ENCODE measurements at regions not wholly inside any gene's neighbourhood (a gene's known extent, or its start where the extent isn't known, plus 50 kb on each side); places are given as distances from the start of the nearest gene placed in this dataset.
"Not testable (repeated sequence)": the region's sequence is repeated elsewhere in the genome, so short reads cannot be mapped to it uniquely, and the experiment has no call there.

DNA sequence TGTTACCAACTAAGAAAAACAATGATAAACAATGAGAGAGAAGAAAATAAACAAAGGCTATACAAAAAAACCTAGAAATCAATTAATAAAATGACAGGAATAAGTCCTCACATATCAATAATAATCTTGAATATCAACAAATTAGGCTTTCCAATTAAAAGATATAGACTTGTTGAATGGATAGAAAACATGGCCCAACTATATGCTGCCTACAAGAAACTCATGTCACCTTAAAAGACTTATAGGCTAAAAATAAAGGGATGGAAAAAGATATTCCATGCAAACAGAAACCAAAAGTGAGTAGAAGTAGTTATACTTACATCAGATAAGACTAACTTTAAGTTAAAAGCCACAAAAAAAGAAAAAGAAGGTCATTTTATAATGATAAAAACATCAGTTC lies 183.9 kb downstream of the MYRFL start:
- DNase-seq, result no peak

GRCh38 chr12:70011353-70011752 lies 186.3 kb downstream of the MYRFL start:
- no peak for DNase-seq

GRCh38 chr12:70013016-70013415 lies 188.0 kb downstream of the MYRFL start:
- not testable (repeated sequence) for DNase-seq

DNA sequence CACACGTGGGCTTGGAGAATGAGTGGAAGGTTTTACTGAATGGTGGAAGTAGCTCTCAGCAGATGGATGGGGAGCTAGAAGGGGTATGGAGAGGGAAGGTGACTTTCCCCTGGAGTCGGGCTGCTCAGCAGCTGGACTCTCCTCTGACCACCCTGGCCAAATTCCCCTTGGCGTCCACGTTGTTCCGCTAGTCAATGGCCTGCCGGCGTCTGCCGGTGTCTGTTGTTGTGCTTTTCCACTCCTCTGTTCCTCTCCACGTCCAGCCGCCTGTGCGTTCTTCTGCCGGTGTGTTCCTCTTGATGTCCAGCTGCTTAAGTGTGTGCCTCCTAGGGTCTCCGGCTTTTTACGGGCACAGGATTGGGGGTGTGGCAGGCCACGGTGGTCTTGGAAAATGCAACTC lies 203.5 kb downstream of the MYRFL start:
- no peak for DNase-seq

DNA sequence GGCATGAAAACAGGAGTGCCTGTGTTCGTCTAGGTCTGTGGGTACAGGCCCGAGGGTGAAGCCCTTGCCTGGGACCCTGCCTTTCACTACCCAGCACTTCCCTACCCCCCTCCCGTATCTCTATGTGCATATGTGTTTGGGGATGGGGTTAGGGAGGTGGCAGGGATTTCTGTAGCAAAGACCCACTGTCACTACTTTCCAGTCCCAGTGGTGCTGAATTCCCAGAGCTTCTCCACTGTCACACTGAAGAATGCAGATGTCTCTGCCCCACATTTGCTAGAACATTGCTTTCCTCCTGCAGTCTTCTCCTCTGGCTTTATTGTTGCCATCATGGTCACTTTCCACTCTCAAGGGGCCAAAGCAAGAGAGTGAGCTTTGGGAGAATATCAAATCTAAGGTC lies 203.9 kb downstream of the MYRFL start:
- DNase-seq, result no peak

DNA sequence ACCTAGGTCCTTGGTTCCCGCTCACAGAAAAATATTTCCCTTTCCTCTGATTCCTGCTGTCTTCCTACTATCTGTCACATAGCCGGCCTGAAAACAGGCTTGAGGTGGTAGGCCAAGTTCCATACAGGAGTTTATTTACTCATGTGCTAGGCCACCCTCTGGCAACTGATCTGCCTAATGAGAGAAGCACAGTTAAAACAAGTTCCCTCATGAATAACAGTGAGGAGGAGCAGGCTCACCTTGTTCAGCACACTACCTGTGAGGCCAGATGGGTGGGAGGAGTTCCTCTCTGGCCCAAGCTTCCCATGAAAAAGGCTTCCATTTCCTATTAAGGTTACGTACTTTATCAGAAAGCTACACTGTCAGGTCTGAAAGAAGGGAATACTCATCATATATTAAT lies 206.0 kb downstream of the MYRFL start:
- DNase-seq, result no peak

DNA sequence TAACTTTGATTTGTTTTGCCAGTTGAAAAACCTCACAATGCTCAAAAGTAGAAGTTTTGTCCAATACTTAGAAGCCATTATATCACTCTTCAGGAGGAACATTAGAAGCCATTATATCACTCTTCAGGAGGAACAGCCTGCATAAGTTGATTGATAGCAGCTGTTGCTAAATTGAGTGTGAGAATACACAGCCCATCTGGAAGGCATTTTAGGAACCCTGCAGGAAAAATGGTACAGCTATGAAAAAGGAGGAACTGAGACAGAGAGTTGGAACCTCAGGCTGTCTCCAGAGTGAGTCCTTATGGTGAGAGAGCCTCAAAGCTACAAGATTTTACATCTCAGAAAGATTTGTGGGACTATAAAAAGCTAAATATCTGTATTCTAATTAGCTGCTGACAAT lies 207.0 kb downstream of the MYRFL start:
- DNase-seq, result peak; percentile 15

- no peak for DNase-seq
These were observed 208.3 kb downstream of the MYRFL start for GRCh38 chr12:70033310-70033709.

DNA sequence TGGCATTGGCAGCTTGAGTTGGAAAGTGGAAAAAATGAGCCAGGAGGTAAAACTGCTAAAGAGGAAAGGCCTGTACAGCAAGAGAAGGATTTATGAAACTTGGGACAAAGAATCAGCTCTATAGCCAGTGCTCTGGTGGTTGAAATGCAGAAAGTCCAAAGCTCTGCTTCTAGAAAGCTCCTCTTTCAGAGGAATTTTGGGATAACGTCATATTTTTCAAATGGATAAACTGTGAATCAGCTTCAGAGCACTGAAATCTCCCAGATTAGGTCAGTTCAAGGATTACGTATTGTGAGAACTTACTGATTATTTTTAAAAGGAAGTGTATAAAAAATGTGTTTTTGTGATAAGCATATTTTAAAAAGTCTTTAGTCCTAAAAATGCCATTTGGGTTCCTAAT lies 203.1 kb upstream of the CNOT2 start:
- DNase-seq, result no peak

- peak; percentile 15 for DNase-seq
These were observed 200.6 kb upstream of the CNOT2 start for GRCh38 chr12:70042675-70043074.

- DNase-seq, result no peak
These were observed 199.6 kb upstream of the CNOT2 start for GRCh38 chr12:70043490-70044138.

DNA sequence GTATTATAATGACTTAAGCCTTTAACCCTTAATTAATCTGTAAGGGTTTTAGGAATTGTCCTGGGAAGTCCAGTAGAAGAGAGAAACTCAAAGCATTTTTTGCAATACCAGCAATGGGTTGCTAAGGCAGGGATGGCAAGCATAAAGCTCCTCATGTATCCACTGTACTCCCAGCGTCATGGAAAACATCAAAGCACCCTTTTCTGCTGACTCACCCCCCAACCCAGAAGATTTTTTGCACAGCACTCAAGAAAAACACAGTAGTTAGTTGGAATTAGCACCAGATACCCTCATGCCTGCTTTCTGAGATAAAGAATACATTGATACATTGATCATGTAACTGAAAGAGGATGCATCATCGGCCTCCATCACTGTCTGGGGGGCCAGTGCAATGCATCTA lies 199.1 kb upstream of the CNOT2 start:
- DNase-seq, result no peak

GRCh38 chr12:70045036-70045435 lies 198.2 kb upstream of the CNOT2 start:
- no peak for DNase-seq

- DNase-seq, result no peak
These were observed 197.7 kb upstream of the CNOT2 start for GRCh38 chr12:70045514-70045913.

- DNase-seq, result no peak
These were observed 194.5 kb upstream of the CNOT2 start for GRCh38 chr12:70048521-70049250.

DNA sequence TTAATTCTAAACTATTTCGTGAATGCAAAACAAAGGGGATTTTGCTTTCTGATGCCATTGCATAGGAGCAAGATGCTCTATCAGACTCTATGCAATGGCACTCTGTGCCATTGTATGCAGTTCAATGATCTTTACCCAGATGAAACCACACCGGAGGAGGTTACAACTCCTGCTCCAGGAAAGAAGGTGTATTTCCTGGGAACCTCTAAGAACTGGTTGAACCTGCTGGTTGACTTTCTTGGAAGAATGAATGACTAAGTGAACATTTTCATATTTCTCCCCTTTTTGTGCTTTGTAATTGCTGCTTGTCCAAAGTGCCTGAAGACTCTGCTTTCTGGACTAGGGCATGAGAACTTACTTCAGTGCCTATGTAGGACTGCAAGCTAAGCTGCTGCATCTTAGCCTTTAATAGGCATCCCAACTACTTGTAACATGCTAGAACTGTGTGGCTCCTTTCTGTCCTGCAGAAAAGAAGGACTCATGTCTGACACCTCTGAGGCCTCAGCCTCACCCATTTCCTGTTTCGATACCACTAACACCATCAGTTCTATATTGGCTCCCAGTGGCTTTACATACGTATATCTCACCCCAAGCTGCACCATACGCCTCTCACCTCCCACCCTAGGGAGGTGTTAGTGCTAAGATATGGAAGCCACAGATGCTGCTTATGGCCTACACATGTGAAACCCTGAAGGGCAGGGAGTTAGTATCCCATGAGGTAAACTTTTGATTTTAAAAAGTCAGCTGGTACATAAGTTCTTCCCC lies 193.5 kb upstream of the CNOT2 start:
- no peak for DNase-seq

DNA sequence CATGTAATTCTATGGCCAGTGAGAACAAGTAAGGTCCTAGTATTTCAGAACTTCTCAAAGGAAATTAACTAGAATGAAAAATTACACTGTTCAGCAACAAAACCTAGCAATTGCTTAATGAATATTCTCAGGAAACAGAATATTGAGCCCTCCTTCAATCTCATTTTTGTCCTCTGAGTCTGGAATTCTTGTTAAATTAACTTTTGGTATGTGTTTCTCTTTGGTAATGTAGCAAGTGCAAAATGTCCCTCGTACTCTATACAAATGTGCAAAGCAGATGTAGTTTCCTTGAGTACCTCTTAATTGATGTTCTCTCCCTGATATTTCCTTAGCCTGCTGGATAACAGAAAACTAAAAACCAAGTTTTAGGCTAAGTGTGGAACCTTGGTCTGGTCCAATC lies 190.8 kb upstream of the CNOT2 start:
- DNase-seq, result no peak

DNA sequence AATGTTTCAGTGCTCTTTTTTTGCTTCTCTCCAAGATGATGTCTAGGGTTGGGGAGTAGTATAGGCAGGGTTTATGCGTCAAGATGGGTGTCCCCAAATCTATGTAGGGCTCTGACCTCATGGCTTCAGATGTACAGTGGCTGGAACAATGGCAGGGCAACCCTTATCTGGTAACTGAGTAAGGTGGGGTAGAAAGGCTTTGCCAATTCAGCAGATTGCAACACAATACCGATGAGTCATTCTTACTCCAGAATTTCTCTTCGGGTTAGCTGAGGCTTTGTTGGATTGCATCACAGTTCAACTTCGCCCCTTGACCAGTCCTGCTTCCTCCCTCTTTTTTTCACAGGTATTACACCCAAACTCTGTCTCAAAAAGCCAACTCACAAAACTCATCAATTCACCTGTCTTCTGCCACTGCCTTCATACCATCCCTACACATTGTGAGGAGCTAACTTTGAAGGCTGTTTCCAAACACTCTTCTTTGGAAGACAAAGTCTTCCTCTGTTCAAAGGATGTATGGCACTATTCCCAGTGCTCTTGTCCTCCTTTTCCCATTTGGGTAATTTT lies 190.2 kb upstream of the CNOT2 start:
- no peak for DNase-seq

GRCh38 chr12:70059373-70059772 lies 183.9 kb upstream of the CNOT2 start:
- DNase-seq, result no peak

GRCh38 chr12:70060634-70061033 lies 182.6 kb upstream of the CNOT2 start:
- DNase-seq, result no peak

DNA sequence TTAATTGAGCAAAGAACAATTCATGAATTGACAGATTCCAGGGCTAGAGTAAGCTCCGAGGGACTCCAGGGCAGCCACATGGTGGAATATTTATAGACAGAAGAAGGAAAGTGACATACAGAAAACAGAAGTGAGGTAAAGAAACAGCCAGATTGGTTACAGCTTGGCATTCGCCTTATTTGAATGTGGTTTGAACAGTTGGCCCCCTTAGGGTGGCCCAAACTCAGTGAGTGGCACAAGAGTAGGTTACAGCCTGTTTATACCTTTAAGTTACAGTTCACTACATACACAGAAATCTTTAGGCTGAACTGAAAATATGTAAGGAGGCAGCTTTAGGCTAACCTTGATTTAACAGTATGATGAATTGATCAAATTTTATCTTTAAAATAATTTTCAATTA lies 174.5 kb upstream of the CNOT2 start:
- no peak for DNase-seq

GRCh38 chr12:70069221-70070105 lies 173.8 kb upstream of the CNOT2 start:
- no peak for DNase-seq
